Central memory CD8-positive, alpha-beta T cell (primary cell): ENCODE measurements at regions not wholly inside any gene's neighbourhood (a gene's known extent, or its start where the extent isn't known, plus 50 kb on each side); places are given as distances from the start of the nearest gene placed in this dataset.
"Not testable (repeated sequence)": the region's sequence is repeated elsewhere in the genome, so short reads cannot be mapped to it uniquely, and the experiment has no call there.

Experiments
- ATAC-seq: fragments of 150-1000 bp; cut with Tn5 transposase; replicated peaks from 2 replicates; pipeline ENCODE4 v1.10.0; 2022; ENCODE audit warnings: mild to moderate bottlenecking, moderate FRiP score, moderate number of reproducible peaks; ENCODE audit not compliant: poor library complexity, severe bottlenecking; ENCODE audit errors: extremely low read depth
- DNase-seq, 2 donors: peaks; one replicate each; pipeline ENCODE4 v3.0.0; 2021; ENCODE audit warnings: low spot score in 2 of 2
- H3K27ac Mint-ChIP-seq: one replicate; pipeline ENCODE4 v1.8.0; 2022; ENCODE audit warnings: low read depth, mild to moderate bottlenecking, moderate library complexity, mixed read lengths
- H3K27me3 Mint-ChIP-seq: one replicate; pipeline ENCODE4 v1.8.0; 2022; ENCODE audit warnings: mixed read lengths
- H3K36me3 Mint-ChIP-seq: one replicate; pipeline ENCODE4 v1.8.0; 2022; ENCODE audit warnings: mild to moderate bottlenecking, moderate library complexity, mixed read lengths; ENCODE audit not compliant: insufficient read depth
- H3K4me1 Mint-ChIP-seq: one replicate; pipeline ENCODE4 v1.8.0; 2022; ENCODE audit warnings: mixed read lengths
- H3K4me3 Mint-ChIP-seq: one replicate; pipeline ENCODE4 v1.8.0; 2022; ENCODE audit warnings: mild to moderate bottlenecking, moderate library complexity, mixed read lengths
- H3K9me3 Mint-ChIP-seq: one replicate; pipeline ENCODE4 v1.8.0; 2022; ENCODE audit warnings: mixed read lengths

- H3K9me3 Mint-ChIP-seq: peaks cover 19% of the 10 kb centered on the region
- no peak overlapping the region for H3K27ac Mint-ChIP-seq
- H3K4me1 Mint-ChIP-seq: no peaks in the 10 kb centered on the region
- ATAC-seq: no peak
- no peaks in the 10 kb centered on the region for H3K27me3 Mint-ChIP-seq
- H3K4me3 Mint-ChIP-seq: no peak overlapping the region
- no peak for DNase-seq
- H3K36me3 Mint-ChIP-seq: no peaks in the 10 kb centered on the region
These were observed 424.4 kb upstream of the LMO3 start for GRCh38 chr12:17030338-17030737.

GRCh38 chr12:17028348-17028747 is 422.4 kb upstream of the LMO3 start:
- no peak for DNase-seq
- Mint-ChIP-seq H3K9me3 (peaks cover 19% of the 10 kb centered on the region), H3K36me3 (no peaks in the 10 kb centered on the region), H3K27ac (no peak overlapping the region), H3K4me1 (no peaks in the 10 kb centered on the region), H3K27me3 (no peaks in the 10 kb centered on the region), H3K4me3 (no peak overlapping the region)
- ATAC-seq: no peak

DNA sequence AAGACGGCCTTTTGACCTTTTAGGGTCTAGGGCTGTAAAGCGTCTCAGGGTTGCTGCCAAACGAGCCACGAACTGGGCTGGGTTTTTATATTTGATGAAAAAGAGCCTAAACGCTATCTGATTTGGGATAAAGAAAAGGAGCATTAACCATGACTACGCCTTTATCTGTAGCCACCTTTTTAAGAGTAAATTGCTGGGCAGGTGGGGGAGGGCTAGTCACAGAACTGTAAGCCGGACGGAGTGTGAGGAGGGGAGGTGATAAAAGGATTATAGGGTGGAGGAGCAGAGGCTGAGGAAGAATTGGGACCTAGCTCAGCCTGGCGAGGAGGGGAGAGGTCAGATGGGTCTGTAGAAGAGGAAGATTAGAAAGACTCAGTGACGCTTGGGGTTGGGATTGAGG is 419.5 kb upstream of the LMO3 start:
- not testable (repeated sequence) for H3K4me1 Mint-ChIP-seq, H3K36me3 Mint-ChIP-seq, H3K27ac Mint-ChIP-seq, ATAC-seq, H3K4me3 Mint-ChIP-seq, H3K27me3 Mint-ChIP-seq, DNase-seq
- peaks cover 14% of the 10 kb centered on the region for H3K9me3 Mint-ChIP-seq

GRCh38 chr12:17020765-17021164 is 414.8 kb upstream of the LMO3 start:
- Mint-ChIP-seq H3K36me3 (no peaks in the 10 kb centered on the region), H3K4me1 (no peaks in the 10 kb centered on the region), H3K27ac (no peak overlapping the region), H3K27me3 (no peaks in the 10 kb centered on the region), H3K4me3 (no peak overlapping the region), H3K9me3 (peaks cover 12% of the 10 kb centered on the region)
- no peak for ATAC-seq
- DNase-seq: no peak

- Mint-ChIP-seq H3K4me3 (no peak overlapping the region), H3K4me1 (no peaks in the 10 kb centered on the region), H3K27me3 (no peaks in the 10 kb centered on the region), H3K27ac (no peak overlapping the region), H3K36me3 (no peaks in the 10 kb centered on the region), H3K9me3 (peaks cover 7% of the 10 kb centered on the region)
- DNase-seq (no peak), ATAC-seq (no peak)
These were observed 411.4 kb upstream of the LMO3 start for GRCh38 chr12:17017402-17017801.

DNA sequence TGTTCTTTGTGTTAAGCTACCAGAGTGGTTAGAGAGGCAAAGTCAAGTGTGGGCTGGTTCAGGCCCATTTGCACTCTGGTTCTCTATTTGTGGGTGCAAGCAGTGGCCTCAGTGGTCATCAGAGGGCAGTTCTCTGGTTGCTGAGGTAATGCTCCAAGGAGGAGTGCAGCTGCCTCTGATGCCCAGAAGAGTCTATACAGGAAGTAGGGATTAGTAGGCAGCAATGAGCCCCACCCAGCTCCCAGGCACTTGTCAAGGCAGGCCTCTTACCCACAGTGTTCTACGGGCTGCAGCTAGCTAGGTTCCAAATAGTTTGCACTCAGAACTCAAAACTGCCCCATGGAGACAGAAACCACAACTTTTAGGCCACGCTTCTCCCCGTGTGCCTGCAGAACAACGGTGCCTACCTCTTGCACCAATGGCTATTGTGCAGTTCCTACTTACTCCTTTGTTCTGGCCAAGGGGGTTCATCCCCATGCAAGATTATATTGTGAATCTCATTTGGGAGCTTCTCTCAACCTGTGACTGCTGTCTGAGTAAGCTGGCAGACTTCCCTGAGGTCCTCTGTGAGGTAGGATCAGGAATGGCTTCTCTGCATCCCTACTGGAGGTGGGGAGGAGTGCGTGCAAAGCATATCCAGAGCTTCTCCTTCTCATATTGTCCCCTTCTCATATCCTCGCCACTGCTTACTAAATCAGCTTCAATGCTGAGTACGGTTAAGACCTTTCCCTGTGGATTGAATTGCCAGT is 410.3 kb upstream of the LMO3 start:
- H3K27me3 Mint-ChIP-seq: no peaks in the 10 kb centered on the region
- no peak overlapping the region for H3K4me3 Mint-ChIP-seq
- no peak for DNase-seq
- no peaks in the 10 kb centered on the region for H3K4me1 Mint-ChIP-seq
- H3K9me3 Mint-ChIP-seq: peaks cover 12% of the 10 kb centered on the region
- ATAC-seq: no peak
- H3K36me3 Mint-ChIP-seq: no peaks in the 10 kb centered on the region
- no peak overlapping the region for H3K27ac Mint-ChIP-seq

DNA sequence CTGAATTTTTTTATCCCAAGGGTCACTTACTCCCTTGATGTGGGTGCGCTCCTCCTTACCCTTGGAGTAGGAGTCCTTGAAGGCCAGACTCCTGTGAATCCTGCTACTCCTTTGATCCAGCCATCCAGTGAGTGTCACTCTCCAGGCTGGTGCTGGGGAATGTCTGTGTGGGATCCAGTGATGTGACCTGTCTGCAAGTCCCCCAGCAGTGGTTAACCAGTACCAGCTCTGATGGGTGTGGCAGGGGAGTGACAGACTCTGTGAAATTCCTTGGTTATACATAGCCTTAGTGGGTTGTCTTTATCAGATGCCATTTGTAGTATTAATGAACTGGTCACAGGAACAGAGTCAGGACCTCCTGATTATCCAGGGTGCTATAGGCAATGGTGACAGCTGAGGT is 409.5 kb upstream of the LMO3 start:
- H3K4me3 Mint-ChIP-seq: no peak overlapping the region
- DNase-seq: no peak

GRCh38 chr12:17007442-17008040 is 401.6 kb upstream of the LMO3 start:
- not testable (repeated sequence) for H3K36me3 Mint-ChIP-seq, H3K27ac Mint-ChIP-seq, H3K4me1 Mint-ChIP-seq, H3K9me3 Mint-ChIP-seq, DNase-seq, H3K4me3 Mint-ChIP-seq, H3K27me3 Mint-ChIP-seq, ATAC-seq

More for the DNA sequence above, 409.5 kb upstream of the LMO3 start:
- Mint-ChIP-seq H3K27ac (no peak overlapping the region), H3K36me3 (no peaks in the 10 kb centered on the region), H3K9me3 (peaks cover 12% of the 10 kb centered on the region), H3K27me3 (no peaks in the 10 kb centered on the region), H3K4me1 (no peaks in the 10 kb centered on the region)
- no peak for ATAC-seq

GRCh38 chr12:16998538-16998937 is 392.6 kb upstream of the LMO3 start:
- not testable (repeated sequence) for DNase-seq, H3K27ac Mint-ChIP-seq, H3K4me3 Mint-ChIP-seq, ATAC-seq, H3K4me1 Mint-ChIP-seq, H3K36me3 Mint-ChIP-seq, H3K27me3 Mint-ChIP-seq
- H3K9me3 Mint-ChIP-seq: peaks cover 22% of the 10 kb centered on the region

GRCh38 chr12:16984484-16984883 is 378.5 kb upstream of the LMO3 start:
- H3K9me3 Mint-ChIP-seq: peaks cover 25% of the 10 kb centered on the region
- no peak for ATAC-seq
- no peaks in the 10 kb centered on the region for H3K4me1 Mint-ChIP-seq
- DNase-seq: no peak
- H3K27me3 Mint-ChIP-seq: no peaks in the 10 kb centered on the region
- no peaks in the 10 kb centered on the region for H3K36me3 Mint-ChIP-seq
- H3K27ac Mint-ChIP-seq: no peak overlapping the region
- no peak overlapping the region for H3K4me3 Mint-ChIP-seq

GRCh38 chr12:16972923-16973770 is 367.2 kb upstream of the LMO3 start:
- no peaks in the 10 kb centered on the region for H3K27me3 Mint-ChIP-seq
- H3K27ac Mint-ChIP-seq: no peak overlapping the region
- no peaks in the 10 kb centered on the region for H3K36me3 Mint-ChIP-seq
- ATAC-seq (no peak), DNase-seq (no peak)
- H3K4me1 Mint-ChIP-seq: no peaks in the 10 kb centered on the region
- H3K4me3 Mint-ChIP-seq: no peak overlapping the region
- H3K9me3 Mint-ChIP-seq: peaks cover 19% of the 10 kb centered on the region

DNA sequence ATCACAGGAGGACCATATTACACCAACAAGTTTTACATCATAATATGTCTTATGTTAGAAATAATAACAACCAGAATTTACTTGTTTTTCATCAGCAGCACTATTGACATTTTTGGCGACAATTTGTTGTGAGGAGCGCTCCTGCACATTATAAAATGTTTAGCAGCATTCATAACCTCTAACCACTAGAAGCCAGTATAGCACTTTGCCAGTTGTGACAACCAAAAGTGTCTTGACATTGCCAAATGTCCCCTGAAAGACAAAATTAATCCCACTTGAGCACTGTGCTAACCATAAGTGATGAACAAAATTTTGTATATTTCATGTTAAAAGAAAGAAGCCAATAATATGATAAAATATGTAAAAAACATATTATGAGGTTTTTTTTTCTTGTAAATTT is 356.9 kb upstream of the LMO3 start:
- no peak for ATAC-seq
- Mint-ChIP-seq H3K27me3 (no peaks in the 10 kb centered on the region), H3K27ac (no peak overlapping the region), H3K4me1 (no peaks in the 10 kb centered on the region), H3K36me3 (no peaks in the 10 kb centered on the region), H3K4me3 (no peak overlapping the region), H3K9me3 (peaks cover 12% of the 10 kb centered on the region)
- no peak for DNase-seq
